Duodenal mucosa (tissue), 2 donors: ENCODE measurements at regions not wholly inside any gene's neighbourhood (a gene's known extent, or its start where the extent isn't known, plus 50 kb on each side); places are given as distances from the start of the nearest gene placed in this dataset.

Source experiments
- H3K27ac ChIP-seq: one replicate; pipeline ENCODE4 v1.7.0; 2013; ENCODE audit warnings: low read depth, low read length
- H3K27me3 ChIP-seq, 2 donors: one replicate each; pipeline ENCODE4 v1.7.0; 2013; ENCODE audit warnings: low read length in 2 of 2, control low read depth in 1 of 2; ENCODE audit not compliant: insufficient read depth in 2 of 2, control insufficient read depth in 1 of 2
- H3K36me3 ChIP-seq, 2 donors: one replicate each; pipeline ENCODE4 v1.7.0; 2013; ENCODE audit warnings: low read length in 2 of 2, control low read depth in 1 of 2; ENCODE audit not compliant: insufficient read depth in 2 of 2, control insufficient read depth in 1 of 2
- H3K4me1 ChIP-seq, 2 donors: one replicate each; pipeline ENCODE4 v1.7.0; 2013; ENCODE audit warnings: low read length in 2 of 2, control low read depth in 1 of 2; ENCODE audit not compliant: insufficient read depth in 2 of 2, control insufficient read depth in 1 of 2
- H3K4me3 ChIP-seq, 2 donors: one replicate each; pipeline ENCODE4 v1.7.0; 2013; ENCODE audit warnings: low read length in 2 of 2, low read depth in 1 of 2
- H3K9ac ChIP-seq, 2 donors: one replicate each; pipeline ENCODE4 v1.7.0; 2013; ENCODE audit warnings: low read length in 2 of 2, low read depth in 1 of 2
- H3K9me3 ChIP-seq, 2 donors: one replicate each; pipeline ENCODE4 v1.7.0; 2013; ENCODE audit warnings: low read length in 2 of 2, control low read depth in 1 of 2; ENCODE audit not compliant: control insufficient read depth in 1 of 2

DNA sequence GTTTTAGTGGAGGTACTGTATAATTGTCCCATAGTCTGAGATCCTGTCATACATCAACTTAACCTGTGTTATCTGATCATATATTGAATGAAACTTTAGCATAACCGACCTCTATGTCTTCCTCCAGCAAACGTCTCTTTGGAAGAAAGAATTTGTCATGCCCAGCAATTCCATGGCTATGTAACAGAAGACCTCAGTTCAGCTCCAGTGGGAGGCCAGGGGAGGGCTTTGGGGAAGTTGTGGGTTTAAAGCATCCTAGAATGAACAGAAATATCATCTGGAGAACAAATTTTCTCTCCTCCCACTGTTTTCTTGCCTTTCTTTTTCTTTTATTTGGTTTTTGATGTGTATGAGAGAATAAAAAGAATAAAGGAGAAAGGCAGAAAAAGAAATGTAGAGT lies 164.5 kb downstream of the GAS1 start:
- no peaks in the 10 kb centered on the region for H3K4me1 ChIP-seq
- H3K4me3 ChIP-seq: no peak overlapping the region
- H3K27ac ChIP-seq: no peak overlapping the region
- H3K27me3 ChIP-seq: no peaks in the 10 kb centered on the region
- H3K9ac ChIP-seq: no peak overlapping the region
- no peaks in the 10 kb centered on the region for H3K36me3 ChIP-seq
- H3K9me3 ChIP-seq: no peaks in the 10 kb centered on the region

DNA sequence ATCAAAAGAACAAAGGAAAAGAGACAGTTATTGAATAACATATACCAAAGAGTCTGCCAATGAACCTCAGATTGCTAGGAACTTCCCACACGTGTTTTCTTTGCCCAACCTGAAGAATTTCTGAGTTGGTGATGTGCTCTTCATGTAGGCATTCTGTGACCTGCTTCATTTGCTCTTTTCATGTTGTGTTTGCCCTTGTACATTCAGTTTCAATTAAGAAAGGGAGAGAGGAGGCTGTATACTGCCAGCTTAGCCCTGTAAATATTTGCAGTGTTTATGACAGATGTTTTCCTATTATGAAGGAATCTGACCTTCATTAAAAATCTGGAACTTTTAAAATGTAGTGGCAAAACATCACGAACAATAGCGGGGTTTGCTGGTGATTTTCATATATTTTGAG lies 168.5 kb downstream of the GAS1 start:
- H3K36me3 ChIP-seq: no peaks in the 10 kb centered on the region
- H3K9ac ChIP-seq: no peak overlapping the region
- no peak overlapping the region for H3K27ac ChIP-seq
- no peak overlapping the region for H3K4me3 ChIP-seq
- no peaks in the 10 kb centered on the region for H3K4me1 ChIP-seq
- no peaks in the 10 kb centered on the region for H3K9me3 ChIP-seq
- H3K27me3 ChIP-seq: no peaks in the 10 kb centered on the region

DNA sequence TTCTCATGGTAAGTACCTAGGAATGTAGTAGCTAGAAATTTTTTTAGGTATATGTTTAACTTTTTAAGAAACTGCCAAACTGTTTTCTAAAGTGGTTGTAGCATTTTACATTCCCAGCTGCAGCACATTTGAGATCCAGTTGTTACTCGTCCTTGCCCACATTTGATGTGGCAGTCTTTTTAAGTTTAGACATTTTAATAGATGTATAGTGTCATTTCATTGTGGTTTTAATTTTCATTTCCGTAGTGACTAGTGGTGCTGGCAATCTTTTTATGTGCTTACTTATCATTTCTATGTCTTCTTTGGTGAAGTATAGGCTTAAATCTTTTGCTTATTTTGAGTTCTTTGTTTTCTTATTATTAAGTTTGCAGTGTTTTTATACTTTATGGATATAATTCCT lies 171.6 kb downstream of the GAS1 start:
- Histone ChIP-seq H3K4me3 (no peak overlapping the region), H3K27me3 (no peaks in the 10 kb centered on the region), H3K36me3 (no peaks in the 10 kb centered on the region)

DNA sequence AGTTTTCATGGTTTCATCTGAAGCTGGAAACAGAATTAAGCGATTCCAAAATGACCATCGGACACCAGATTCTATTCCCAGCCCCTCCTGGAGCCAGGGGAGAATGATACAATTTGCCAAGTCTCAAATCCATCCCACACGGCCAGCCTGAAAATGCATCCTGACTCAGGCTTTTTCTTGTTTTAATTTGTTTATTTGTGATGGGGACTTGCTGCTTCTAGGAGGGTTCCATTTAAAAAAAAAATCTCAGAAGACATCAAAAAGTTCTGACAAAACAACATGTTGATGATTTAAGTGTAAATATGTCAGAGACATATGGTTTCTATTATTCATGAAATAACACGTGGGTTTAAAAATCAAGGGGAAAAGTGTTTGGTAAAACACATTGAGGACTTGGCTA lies 173.2 kb downstream of the GAS1 start:
- no peaks in the 10 kb centered on the region for H3K9me3 ChIP-seq
- no peaks in the 10 kb centered on the region for H3K36me3 ChIP-seq
- H3K27ac ChIP-seq: no peak overlapping the region
- H3K9ac ChIP-seq: no peak overlapping the region
- no peak overlapping the region for H3K4me3 ChIP-seq
- no peaks in the 10 kb centered on the region for H3K27me3 ChIP-seq
- H3K4me1 ChIP-seq: no peaks in the 10 kb centered on the region

More for the DNA sequence above, 171.6 kb downstream of the GAS1 start:
- no peaks in the 10 kb centered on the region for H3K9me3 ChIP-seq
- H3K4me1 ChIP-seq: no peaks in the 10 kb centered on the region
- no peak overlapping the region for H3K9ac ChIP-seq
- no peak overlapping the region for H3K27ac ChIP-seq

DNA sequence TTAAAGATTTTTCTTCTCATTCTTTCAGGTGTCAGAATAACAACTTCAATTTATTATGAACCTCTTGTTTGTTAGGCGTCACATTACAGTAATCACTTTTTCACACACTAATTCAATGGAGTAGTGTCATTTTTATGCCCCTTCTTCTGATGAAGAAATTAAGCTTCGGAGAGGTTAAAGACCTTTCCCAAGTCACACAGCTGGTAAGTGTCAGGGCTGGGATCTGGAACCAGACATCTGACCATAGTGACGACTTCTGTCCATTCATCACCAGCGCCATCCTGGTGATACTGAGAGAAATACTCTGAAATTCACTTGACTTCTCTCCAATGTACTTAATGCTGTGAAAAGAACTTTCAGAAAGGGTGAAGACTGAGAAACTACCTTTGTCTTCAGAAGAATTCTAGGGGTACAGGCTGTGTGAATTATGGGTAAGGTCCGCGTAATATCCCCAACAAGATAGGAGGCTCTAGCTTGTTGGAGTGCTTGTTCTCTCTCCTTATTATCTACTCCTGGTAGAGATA lies 173.8 kb downstream of the GAS1 start:
- no peaks in the 10 kb centered on the region for H3K9me3 ChIP-seq
- H3K27ac ChIP-seq: no peak overlapping the region
- H3K4me3 ChIP-seq: no peak overlapping the region
- no peaks in the 10 kb centered on the region for H3K36me3 ChIP-seq
- no peak overlapping the region for H3K9ac ChIP-seq
- no peaks in the 10 kb centered on the region for H3K4me1 ChIP-seq
- no peaks in the 10 kb centered on the region for H3K27me3 ChIP-seq

DNA sequence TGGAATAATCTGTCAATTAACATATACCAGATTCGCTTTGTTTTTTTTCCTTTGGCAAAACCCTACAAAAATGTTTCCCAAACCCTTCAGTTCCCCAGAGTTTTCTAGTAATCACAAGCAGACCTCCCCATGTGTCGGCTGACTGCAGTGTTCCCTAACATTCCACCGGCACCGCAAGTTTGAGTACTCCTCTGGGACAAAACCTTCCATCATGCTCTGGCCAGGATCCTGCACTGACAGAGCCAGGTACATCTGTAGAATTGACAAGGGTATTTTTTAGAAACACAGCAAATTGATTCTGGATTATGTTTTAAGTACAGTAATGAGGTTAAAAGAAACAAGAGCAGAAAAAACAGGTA lies 174.7 kb downstream of the GAS1 start:
- no peak overlapping the region for H3K9ac ChIP-seq

DNA sequence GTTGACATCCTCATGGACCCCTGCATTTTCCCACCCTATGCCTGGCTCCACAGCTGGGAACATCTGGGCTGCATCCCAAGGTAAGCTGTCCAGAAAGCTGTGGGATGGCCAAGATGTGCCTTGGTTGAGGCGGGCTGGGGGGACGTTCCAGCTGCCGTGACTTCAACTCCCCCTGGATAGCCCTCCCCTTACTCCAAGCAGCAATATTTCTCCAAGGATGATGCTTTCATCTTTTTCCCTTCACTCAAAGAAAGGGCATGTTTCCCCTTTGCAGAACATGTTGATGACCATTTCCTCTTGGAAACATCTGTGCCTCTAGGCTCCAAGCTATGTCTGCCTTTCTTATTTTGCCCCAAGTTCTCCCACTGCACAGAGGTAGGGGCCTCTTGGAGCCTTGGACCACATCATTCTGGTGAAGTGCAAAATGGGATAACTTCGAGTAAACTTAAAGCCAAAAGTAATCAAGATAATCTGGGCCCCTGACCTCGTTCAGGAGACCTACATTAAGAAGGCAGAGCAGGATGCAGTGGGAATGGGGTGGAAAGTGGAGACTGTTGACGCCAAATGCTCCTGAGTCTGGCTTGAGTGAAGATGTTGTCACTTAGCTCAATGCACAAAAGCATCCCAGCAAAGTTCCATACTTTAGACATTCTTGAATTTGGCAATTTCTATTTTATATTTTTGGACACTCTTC lies 175.2 kb downstream of the GAS1 start:
- Histone ChIP-seq H3K4me3 (no peak overlapping the region), H3K9ac (no peak overlapping the region), H3K27me3 (no peaks in the 10 kb centered on the region), H3K9me3 (no peaks in the 10 kb centered on the region), H3K36me3 (no peaks in the 10 kb centered on the region), H3K27ac (no peak overlapping the region), H3K4me1 (no peaks in the 10 kb centered on the region)

More for the DNA sequence above, 174.7 kb downstream of the GAS1 start:
- no peak overlapping the region for H3K4me3 ChIP-seq
- no peaks in the 10 kb centered on the region for H3K4me1 ChIP-seq
- H3K27ac ChIP-seq: no peak overlapping the region
- H3K27me3 ChIP-seq: no peaks in the 10 kb centered on the region
- H3K36me3 ChIP-seq: no peaks in the 10 kb centered on the region
- no peaks in the 10 kb centered on the region for H3K9me3 ChIP-seq

DNA sequence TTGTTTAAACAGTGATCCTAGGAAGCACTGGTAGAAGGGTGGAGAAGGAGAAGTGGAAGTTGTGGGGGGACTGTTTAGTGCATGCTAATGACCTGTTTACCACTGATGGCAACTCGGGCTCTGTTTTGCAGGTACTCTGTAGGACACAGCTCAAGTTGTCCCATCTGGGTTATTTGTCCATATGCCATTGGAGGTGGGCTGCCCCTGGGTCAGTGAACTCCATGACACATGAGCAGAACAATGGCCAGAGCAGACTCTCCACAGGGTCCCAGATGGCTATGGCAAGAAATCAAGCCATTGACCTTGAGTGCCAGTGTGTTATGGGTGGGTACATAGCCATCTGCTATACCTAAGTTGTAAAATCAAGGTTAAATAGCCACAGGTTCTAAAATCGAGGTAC lies 175.9 kb downstream of the GAS1 start:
- Histone ChIP-seq H3K27ac (no peak overlapping the region), H3K27me3 (no peaks in the 10 kb centered on the region), H3K4me1 (peaks cover 0 to 6% of the 10 kb centered on the region in 2 donors), H3K9ac (no peak overlapping the region), H3K4me3 (no peak overlapping the region), H3K9me3 (no peaks in the 10 kb centered on the region), H3K36me3 (no peaks in the 10 kb centered on the region)

DNA sequence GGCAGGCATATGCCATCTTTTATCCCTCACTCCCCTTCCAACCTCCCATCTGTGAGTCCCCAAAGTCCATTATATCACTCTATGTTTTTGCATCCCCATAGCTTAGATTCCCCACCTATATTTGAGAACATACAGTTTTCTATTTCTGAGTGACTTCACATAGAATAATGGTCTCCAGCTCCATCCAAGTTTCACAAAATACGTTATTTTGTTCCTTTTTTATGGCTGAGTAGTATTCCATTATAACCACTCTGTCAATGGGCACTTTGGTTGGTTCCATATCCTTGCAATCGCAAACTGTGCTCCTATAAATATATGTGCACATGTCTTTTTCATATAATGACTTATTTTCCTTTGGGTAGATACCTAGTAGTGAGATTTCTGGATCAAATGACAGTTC lies 178.6 kb downstream of the GAS1 start:
- H3K9ac ChIP-seq: no peak overlapping the region

DNA sequence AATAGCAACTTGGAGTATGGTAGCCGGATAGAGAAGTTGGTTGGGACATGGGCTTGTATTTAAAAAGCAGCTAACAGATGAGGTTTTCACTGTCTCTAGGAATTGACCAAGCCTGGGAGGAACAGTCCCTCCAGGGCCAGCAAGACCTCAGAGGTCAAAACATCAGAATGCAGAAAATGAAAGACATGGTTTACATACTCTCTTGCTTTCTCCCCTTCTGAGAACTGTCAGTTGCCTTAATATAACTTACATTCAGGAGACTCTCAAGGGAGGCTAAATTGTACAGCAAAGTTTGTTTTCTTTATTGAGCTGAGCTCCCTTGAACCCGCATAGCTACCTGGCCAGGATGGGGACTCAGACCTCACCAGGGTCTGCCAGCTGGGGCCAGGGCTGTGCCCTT lies 179.3 kb downstream of the GAS1 start:
- H3K4me3 ChIP-seq: no peak overlapping the region
- H3K9me3 ChIP-seq: no peaks in the 10 kb centered on the region
- no peaks in the 10 kb centered on the region for H3K27me3 ChIP-seq
- H3K36me3 ChIP-seq: no peaks in the 10 kb centered on the region
- H3K27ac ChIP-seq: no peak overlapping the region
- H3K4me1 ChIP-seq: peaks cover 0 to 6% of the 10 kb centered on the region in 2 donors
- no peak overlapping the region for H3K9ac ChIP-seq

More for the DNA sequence above, 178.6 kb downstream of the GAS1 start:
- Histone ChIP-seq H3K36me3 (no peaks in the 10 kb centered on the region), H3K4me3 (no peak overlapping the region), H3K4me1 (peaks cover 0 to 6% of the 10 kb centered on the region in 2 donors), H3K9me3 (no peaks in the 10 kb centered on the region), H3K27ac (no peak overlapping the region), H3K27me3 (no peaks in the 10 kb centered on the region)
